ENCODE measurements at regions not wholly inside any gene's neighbourhood (a gene's known extent, or its start where the extent isn't known, plus 50 kb on each side); places are given as distances from the start of the nearest gene placed in this dataset.

DNA sequence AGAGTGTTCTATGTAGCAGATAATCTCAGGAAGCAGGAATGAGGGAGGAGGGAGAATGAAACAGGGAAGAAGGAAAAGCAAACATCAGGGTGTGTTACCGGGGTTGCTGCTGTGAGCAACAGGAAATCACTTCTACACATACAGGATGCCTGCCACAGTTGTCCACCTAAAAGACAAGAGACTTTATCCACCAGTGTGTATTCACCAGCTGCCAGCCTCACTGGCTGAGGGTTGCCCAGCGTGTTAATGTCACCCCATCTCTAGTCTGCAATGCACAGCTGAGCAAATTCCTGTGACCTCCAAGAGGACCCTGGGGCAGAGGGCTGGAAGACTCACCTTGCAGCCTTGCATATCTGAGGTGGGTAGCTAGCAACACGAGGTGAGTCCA lies 183.7 kb downstream of the GPAM start:
- no peak for DNase-seq

DNA sequence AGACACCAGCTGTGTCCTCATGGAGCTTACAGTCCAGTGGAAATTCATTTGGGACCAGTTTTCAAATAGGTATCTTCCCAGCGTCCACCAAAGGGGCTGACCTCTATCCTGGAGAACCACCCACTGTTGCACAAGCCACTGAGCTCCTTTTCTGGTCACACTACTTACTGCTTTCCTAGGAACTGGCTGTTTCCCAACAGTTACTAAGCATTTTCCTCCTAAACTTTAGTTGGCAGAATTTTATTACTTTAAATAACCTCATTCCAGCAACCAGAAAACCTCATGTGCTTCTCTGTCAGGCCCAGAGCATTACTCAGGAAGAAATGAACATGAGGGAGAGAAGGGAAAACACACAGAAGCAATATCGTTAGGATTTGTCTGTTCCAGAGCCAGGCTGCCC lies 183.1 kb downstream of the GPAM start:
- DNase-seq: no peak

DNA sequence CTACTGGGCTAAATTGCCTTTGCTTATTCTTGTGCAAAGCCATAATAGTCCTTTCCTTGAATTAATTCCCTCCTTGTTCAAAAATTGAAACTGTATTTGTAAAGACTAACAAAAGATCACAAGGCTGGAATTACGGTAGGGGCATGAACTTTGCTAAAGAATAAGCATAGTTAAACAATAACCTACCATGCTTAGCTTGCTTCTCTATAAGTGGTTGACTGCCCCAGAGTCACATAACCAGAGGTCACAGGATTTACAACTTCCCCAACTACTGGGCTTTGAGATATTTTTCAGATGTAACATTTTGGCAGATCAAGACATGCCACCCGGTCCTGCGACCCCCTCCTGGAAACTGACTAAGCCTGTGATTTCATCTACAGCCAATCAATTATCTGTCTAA lies 181.4 kb downstream of the GPAM start:
- no peak for DNase-seq

DNA sequence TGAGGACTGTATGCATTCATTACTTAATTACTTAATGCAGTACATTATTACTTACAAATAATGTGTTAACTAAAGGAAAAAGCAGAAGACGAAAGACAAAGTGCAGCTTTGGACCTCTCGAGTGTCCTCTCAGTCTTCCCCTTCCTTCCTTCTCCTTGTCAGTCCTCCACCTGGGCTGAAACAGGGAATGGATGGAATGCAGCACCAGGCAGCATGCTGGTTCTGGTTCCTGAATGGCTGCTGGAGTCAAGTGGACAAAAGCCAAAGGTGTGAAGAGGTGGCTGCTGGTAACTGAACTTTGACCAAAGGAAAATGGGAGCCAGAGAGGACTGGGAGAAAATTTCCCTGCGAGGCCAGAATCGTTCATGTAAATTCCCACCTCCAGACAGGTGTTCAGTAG lies 179.5 kb downstream of the GPAM start:
- DNase-seq: no peak

DNA sequence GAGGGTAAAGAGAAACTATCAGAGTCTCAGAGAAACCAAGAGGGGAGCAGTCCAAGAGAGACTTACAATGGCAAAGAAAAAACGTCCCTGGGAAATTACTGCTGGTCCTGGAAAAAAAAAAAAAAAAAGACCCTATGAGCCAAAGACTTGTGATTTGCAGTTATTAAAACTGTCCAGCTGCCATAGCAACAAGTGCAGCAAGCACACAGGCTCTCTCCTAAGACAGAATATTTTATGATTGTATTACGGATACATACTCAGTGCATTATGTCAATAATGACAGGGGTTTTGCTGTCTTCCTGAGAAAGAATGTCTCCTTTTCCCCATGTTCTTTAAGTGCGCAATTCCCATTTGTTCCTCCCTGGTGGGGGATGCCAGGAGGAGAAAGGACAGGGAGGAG lies 178.5 kb downstream of the GPAM start:
- DNase-seq: no peak

DNA sequence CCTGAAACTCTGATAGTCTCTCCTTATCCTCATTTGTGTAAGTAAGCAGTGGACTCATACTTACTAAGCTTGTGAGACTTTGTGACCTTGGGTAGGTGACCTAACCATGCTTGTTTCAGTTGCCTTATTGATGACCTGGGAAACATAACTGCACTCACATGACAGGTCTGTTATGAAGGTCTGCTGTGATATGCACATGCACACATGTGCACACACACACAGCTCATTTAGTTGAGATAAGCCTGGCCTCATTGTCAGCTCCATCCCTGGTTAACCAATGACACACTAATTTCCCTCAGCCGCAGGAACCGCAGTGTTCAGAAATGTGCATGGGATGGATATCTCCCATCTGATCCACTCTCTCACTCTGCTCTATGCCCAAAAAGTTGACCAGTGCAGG lies 177.2 kb downstream of the GPAM start:
- DNase-seq: no peak

DNA sequence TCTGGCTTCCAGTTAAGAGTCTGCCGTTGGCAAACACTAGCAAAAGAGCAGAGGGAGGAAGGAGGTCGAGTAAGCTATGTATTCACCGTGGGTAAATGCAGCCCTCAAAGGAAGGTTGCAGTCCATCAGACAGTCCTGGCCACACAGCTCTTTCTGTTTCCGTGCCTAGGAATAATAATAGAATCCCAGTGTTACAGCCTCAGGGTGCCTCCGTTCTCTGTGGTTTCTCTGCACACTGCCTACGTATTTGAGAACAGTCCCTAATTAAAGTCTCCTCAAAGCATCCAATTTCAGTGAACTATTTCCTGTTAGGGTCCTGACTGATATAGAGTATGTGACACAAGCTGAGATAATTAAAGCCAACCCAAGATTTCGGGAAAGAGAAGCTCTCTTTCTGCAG lies 176.7 kb downstream of the GPAM start:
- DNase-seq: no peak

DNA sequence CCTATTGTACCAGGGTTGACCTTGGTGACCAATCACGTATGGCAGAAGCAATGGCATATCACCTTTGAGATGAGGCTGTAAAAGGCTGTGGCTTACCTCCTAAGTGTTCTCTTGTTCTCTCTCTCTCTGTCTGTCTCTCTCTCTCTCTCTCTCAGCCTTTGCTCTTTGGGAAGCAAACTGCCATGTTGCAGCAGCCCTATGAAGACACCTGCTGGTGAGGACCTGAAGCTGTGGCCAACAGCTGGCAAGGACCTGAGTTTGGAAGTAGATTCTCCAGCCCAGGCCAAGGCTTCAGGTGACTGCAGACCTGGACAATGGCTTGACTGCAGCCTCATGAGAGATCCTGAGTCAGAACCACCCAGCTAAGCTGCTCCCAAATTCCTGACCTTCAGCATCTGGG lies 161.4 kb downstream of the GPAM start:
- DNase-seq: no peak

DNA sequence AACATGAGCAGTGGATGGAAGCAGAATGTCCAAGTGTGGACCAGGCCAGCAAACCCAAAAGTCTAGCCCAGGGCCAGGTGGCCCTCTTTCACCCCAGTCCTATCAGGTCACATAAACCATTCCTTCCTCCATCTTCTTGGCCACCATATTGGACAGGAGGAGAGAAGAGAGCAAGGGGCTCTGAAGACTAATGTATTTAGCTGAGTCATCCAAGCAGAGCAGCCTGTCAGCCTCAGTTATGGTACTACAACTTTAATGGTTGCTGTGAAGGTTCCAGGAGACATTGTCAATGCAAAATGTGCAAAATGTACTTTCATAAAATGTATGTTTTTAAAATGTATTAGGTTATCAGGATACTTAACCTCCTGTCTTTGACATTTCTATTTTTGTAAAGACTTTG lies 159.5 kb downstream of the GPAM start:
- DNase-seq: no peak

DNA sequence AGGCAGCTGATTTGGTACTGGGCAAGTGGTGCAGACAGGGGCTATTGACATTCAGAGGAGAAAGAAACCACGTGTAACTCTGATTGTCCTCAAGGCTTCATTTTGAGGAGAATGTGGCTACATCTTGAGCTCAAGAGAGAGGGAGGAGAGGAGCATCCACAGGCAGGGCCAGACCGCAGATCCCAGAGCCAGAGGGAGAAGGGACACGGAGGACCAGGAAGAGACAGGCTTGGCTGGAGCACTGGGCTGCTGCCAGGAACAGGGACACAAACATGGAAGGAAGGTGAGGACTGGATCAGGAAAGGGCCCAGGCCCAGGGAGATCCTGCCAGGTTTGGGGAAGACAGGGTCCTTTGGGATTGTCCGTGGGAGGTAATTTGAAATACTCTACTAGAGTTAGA lies 158.3 kb downstream of the GPAM start:
- DNase-seq: no peak

DNA sequence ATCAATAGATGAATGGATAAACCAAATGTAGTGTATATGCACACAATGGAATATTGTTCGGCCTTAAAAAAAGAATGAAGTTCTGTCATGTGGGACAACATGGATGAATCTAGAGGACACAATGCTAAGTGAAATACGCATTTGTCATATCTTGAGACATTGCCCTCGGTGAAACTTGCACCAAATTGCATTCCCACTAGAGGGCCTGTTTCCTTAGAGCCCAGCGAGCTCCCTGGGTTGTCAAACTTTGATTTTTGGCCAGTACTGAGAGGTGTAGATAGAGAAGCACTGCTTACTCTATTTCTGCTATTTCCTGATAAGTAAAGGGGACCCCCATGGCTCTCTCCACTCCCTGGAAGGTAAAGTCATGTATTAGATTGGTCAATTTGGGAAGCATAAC lies 157.1 kb downstream of the GPAM start:
- no peak for DNase-seq

DNA sequence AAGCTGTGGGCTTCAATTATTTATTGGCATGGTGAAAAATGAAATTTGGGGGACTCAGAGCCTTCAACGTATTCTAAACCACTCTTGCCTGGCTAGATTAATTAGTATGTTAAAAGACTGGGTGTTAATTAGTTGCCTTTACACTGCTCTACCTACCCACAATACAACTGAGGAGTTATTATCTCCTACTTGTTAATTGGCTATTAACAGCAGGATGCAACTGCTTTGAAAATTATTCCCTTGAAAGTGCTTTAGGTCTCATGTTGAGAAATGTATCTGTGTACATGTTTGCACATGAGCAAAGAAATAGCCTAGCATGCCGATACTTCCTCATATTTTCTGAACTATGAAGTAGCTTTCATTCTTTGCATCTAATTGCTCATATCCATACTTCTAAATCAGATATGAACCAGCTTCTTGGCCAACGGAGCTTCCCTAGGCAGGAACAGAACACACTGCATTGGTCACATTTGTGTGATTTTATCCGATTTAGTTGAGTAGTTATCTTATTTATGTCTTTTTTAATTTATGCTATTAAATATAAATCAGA lies 155.8 kb downstream of the GPAM start:
- no peak for DNase-seq

DNA sequence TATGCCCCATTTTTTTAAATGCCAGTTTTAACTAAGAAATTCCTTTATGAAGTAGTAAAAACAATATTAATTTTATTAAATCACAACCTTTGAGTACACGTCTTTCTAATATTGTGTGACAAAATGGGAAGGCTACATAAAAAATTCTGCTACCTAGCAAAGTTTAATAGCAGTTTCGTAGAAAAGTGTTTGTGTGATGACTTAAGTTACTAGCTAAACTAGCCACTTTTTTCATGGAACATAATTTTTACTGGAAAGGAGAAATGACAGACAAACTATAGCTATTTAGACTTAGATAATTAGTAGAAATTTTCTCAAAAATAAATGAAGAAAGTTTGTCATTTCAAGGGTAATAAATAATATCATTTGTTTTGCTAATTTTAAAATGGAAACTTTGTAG lies 153.1 kb downstream of the GPAM start:
- DNase-seq: no peak

DNA sequence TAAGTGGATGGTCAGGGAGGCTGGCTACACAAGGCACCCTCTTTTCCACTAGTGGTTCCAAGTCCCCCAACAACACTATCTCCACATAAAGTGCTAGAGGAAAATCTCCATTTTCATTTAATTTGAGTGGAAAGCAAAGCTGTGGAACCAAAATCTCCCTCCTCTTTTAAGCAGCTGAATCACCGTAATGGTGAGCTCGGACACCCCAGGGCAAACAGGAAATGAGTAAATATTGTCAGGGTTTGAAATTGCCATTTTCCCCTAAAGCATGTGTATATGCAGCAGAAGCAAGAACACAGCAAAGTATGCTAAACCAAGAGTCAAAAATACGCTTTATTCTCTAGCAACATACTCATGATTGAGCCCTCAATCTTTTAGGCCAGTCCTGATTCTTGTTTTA lies 143.7 kb downstream of the GPAM start:
- DNase-seq: no peak

DNA sequence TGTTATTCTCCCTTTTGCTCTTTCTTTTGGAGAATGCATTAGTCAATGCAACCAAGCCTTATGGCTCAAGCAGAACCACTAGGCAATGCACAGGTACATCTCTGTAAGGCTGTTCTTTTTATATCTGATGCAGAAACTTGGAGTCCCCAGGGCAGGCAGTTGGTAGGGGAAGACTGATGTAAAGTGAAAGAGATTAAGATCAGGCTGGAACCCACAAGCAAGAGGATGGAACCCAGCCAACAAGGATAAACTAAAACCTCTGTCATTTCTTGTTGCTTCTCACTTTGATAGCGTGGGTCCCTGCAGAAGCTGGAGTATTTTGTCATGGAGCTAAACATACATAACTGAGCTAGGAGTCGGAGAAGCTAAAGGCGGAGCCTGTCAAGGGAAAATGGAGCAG lies 142.9 kb downstream of the GPAM start:
- no peak for DNase-seq

DNA sequence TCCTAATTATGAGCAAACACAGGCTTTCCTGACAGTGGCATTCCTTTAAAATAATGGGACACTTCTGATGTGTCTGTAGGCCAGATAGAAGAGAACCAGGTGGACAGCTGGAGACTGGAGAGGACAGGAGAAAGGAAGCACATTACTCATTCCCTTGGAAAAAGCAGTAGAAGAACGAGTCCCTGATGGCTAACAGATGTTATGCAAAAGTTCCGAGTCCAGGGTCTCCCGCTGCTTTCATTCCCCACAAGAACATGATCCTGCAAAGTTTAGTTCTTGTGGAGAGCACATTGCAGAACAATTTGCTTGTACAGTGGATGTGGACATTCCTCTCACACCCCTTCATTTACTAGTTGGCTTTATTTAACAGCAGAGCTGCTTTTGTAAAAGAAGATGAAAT lies 137.6 kb downstream of the GPAM start:
- no peak for DNase-seq

DNA sequence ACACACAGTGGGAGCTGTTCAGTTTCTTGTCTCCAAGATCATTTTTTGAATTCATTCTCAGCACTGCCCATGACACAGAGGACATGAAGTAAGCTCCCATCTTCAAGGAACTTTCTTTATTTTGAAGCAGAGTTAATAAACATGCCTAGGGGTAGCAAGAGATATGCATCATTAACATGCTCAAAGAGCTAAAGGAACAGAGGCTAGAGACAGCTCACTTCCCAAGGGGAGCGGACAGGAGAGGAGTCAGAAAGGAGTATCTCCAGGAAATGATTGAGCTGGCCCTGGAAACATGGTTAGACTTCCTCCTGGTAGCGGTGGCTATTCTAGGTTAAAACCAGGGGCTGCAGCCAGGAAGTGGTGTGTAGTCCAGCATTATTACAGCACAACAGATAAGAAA lies 135.9 kb downstream of the GPAM start:
- no peak for DNase-seq

DNA sequence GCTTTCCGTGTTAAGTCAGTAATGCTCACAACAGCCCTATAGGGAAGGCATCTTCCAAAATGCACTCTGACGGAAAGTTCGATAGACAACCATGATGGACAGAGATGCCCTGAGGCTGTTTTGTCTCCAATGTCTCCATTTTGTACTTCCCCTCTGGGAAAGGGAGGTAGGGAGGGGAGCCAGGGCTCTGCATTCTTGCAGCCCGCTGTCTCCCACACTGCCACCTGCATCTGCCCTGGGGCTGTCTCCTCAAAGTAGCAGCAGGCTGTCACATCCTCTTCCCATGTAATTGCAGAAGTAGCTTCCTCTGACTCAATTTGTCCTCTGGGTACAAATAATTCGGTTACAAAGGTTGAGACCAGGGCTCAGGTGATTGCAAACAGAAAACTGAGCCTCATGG lies 131.4 kb downstream of the GPAM start:
- DNase-seq: no peak

DNA sequence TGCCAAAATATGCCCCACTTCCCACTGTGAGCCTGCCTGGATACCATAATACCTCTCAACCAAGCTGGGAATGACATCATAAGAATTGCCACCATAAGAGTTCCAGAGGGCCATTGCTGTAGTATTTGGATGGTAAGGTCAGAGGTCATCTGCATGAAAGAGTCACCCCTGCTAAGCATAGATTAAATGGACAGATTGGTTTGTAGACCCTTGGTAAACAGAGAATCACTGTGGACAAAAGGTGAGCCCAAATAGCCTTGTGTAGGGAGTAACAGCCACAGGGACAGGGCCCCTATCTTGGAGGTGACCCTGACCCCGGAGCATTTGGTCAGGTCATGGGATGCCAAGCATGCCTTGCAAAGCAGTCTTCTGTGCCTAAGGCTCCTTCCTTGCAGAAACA lies 129.7 kb downstream of the GPAM start:
- DNase-seq: no peak

DNA sequence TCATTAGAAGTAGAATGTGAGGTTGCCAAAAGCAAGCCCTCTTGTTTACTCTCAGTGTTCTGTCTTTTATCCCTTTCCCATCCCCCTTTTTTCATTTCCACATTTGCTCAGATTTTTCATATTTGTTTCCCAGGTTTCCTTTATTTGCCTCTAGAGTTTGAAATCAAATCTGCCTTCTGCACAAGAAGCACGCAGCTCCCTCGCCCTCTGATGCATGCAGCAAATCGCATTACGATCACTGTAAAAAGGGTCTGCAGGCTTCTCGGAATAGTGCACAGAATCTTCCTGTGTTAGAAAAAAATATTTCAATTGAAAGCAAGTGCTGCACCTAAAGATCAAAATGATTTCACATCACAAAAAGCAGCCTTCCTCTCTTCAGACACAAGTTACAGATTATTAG lies 129.0 kb downstream of the GPAM start:
- no peak for DNase-seq

DNA sequence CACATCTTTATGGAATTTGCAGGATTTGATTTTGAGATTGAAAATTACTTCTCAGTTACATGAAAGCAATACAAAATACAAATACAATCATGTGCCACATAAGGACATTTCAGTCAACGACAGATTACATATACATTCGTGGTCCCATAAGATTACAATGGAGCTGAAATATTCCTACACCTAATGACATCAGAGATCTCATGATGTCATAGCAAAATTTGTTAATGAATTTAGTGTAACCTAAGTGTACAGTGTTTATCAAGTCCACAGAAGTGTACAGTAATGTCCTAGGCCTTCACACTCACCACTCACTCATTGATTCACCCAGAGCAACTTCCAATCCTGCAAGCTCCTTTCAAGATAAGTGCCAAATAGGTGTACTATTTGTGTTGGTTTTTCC lies 126.5 kb downstream of the GPAM start:
- no peak for DNase-seq

DNA sequence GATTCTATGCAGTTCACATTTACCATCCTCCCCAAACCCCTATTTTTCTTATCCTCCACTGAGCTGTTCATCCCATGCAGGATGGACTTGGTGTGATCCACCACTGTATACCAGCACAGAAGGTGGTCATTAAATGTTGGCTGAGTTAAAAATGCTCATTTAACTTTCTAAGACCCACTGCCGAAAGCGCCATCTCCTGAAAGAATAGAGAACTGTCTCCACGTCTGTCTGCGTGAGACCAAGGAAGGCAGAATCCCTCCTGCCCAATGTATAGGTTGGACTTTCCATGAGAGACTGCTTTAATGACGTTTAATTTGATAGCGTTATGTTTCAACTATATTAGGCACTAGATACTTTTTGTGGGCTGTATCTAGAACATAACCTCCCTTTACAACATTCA lies 124.3 kb downstream of the GPAM start:
- no peak for DNase-seq

DNA sequence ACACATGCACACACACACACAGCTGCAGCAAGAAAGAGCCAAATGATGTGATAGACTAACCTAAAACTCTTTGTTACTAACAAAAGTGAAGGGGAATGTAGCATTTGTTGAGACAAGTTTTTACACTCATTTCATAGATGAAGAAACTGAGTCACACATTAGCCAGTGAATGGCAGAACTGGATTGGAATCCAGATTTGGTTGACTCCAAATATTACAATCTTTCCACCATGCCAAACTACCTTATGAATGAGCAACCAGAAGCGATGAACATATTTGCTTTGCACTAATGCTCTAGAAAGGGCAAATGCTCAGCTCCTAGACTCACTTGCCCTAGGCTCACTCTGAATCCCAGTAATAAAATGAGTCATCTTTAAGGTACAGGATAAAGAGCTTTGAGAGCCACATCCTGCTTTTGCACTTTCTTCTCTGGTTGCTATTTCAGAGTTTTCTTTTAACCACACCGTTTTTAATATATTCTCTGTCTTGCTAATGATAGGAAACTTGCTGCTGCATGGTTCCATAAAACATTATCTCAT lies 111.9 kb downstream of the GPAM start:
- no peak for DNase-seq

DNA sequence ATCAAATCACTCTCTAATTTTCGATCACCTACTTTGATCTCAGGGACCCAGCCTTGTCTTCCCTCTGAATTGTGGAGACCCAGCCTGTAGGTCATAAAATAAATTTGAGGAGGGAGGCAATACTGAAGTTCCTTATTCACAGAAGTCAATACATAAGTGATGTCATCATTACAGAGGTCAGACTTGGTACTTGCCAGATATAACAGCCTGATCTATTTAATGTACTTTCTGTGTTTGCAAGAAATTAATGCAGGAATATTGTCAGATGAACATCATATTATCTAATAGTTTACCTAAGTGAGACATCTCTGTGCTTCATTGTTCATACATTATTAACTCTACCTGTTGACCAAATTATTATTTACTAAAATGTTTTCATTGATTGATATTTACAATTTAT lies 105.6 kb downstream of the GPAM start:
- DNase-seq: no peak

DNA sequence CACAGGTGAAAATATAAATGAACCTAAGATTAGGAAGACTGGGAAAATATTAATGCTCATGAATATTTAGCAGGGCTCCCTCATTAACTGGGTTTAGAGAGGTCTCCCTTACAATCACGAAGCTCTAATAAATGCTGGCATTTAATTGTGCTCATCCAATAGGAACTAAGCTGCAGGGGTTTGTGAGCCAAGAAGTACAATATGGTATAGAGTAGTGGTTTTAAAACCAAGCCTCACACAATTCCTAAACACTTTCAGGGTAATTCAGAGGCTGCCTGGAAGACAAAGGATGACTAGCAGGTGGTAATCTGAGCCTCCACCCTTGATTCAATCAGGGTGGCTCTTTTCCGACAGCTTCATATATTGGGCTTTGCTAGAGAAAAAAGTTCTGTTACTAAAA lies 103.3 kb downstream of the GPAM start:
- DNase-seq: peak; percentile 54

DNA sequence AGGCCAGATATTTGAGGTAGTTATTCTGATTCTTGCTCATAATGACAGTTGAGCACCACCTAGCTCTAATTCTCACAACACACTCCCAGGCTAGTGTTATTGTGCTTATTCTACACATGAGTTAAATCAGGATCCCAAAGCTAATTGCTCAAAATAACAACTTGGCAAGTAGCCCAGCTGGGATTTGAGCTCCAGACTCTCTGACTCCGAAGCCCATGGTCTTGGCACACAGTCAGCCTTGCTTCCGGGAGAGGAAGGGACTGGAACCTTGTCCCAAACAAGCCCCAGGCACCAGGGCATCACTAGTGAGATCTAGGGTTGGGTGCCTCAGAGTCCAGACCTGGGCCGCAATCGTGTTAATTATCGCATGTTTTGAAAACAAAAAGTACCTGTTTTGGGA lies 101.4 kb downstream of the GPAM start:
- DNase-seq: peak; percentile 89
